ENCODE measurements at regions not wholly inside any gene's neighbourhood (a gene's known extent, or its start where the extent isn't known, plus 50 kb on each side); places are given as distances from the start of the nearest gene placed in this dataset.

GRCh38 chr14:57938533-57938932 lies 72.6 kb upstream of the SLC35F4 start:
- ChIA-PET CTCF (ENCODE audit: low intra/inter-chr PET ratio) (no interaction called here), POLR2A (interaction anchor here (1.2 kb wide), 1 partner anchor 17 kb away, joined by 3 read pairs; no protein-coding TSS in a partner anchor)
- no peak for ATAC-seq
- no peaks in the 10 kb centered on the region for H3K79me2 ChIP-seq (ENCODE audit: control insufficient read depth, insufficient read depth, low read length)
- no peaks in the 10 kb centered on the region for H4K20me1 ChIP-seq (replicated peaks; ENCODE audit: control insufficient read depth, insufficient read depth, low read length)
- in situ Hi-C loops (cut with MboI) = no loop called here
- no peak overlapping the region for H3K4me3 ChIP-seq
- H3K4me1 ChIP-seq (replicated peaks in 1 of 2; ENCODE audit: control insufficient read depth in 2 of 2, insufficient read depth in 2 of 2, low read length in 2 of 2) = no peaks in the 10 kb centered on the region
- H3K36me3 ChIP-seq (ENCODE audit: control insufficient read depth, insufficient read depth, low read length) = no peaks in the 10 kb centered on the region
- H3K27ac ChIP-seq (ENCODE audit: extremely low read depth, low read depth, low read length) = no peak overlapping the region
- no peaks in the 10 kb centered on the region for H3K9me3 ChIP-seq (replicated peaks; ENCODE audit: control insufficient read depth, insufficient read depth, low read depth, low read length)
- no peaks in the 10 kb centered on the region for H3K27me3 ChIP-seq (ENCODE audit: control insufficient read depth in 2 of 2, insufficient read depth in 2 of 2, low read length in 2 of 2)
- H3K9me1 ChIP-seq (ENCODE audit: control insufficient read depth, insufficient read depth, low read length) = no peaks in the 10 kb centered on the region
- H2AFZ ChIP-seq (ENCODE audit: low read depth, low read length) = no peak overlapping the region
- no peak for FAIRE-seq
- BruUV-seq (replicated peaks) = no TSS peak
- no peak overlapping the region for H3K9ac ChIP-seq (ENCODE audit: insufficient read depth in 1 of 2, low read depth in 2 of 2, low read length in 2 of 2)
- TF ChIP-seq KDM4B (IDR thresholded peaks at IDR 0.05; ENCODE audit: borderline replicate concordance in 2 of 2, low read depth in 1 of 2) = no peak
- 0% methylated on average over 4 of the region's 4 CpGs for WGBS (ENCODE audit: insufficient coverage, low coverage, missing lambda C conversion rate)
- no peak for DNase-seq (ENCODE audit: extremely low read depth in 1 of 4, low spot score in 3 of 4)
- no peak overlapping the region for H3K4me2 ChIP-seq (ENCODE audit: insufficient read depth, low read length)
- intact Hi-C loops (cut with micrococcal nuclease) = no loop called here

GRCh38 chr14:57937676-57938075 lies 71.8 kb upstream of the SLC35F4 start:
- no peak overlapping the region for H3K9ac ChIP-seq (ENCODE audit: insufficient read depth in 1 of 2, low read depth in 2 of 2, low read length in 2 of 2)
- no peak overlapping the region for H3K4me3 ChIP-seq
- ATAC-seq = no peak
- no peak overlapping the region for H3K27ac ChIP-seq (ENCODE audit: extremely low read depth, low read depth, low read length)
- no peaks in the 10 kb centered on the region for H4K20me1 ChIP-seq (replicated peaks; ENCODE audit: control insufficient read depth, insufficient read depth, low read length)
- FAIRE-seq = no peak
- in situ Hi-C loops (cut with MboI) = no loop called here
- 0% methylated on average over 4 of the region's 4 CpGs for WGBS (ENCODE audit: insufficient coverage, low coverage, missing lambda C conversion rate)
- no peaks in the 10 kb centered on the region for H3K27me3 ChIP-seq (ENCODE audit: control insufficient read depth in 2 of 2, insufficient read depth in 2 of 2, low read length in 2 of 2)
- no peaks in the 10 kb centered on the region for H3K79me2 ChIP-seq (ENCODE audit: control insufficient read depth, insufficient read depth, low read length)
- no peak for DNase-seq (ENCODE audit: extremely low read depth in 1 of 4, low spot score in 3 of 4)
- H2AFZ ChIP-seq (ENCODE audit: low read depth, low read length) = no peak overlapping the region
- H3K4me2 ChIP-seq (ENCODE audit: insufficient read depth, low read length) = no peak overlapping the region
- ChIA-PET CTCF (ENCODE audit: low intra/inter-chr PET ratio) (no interaction called here), POLR2A (interaction anchor here (0.5 to 1.2 kb wide), 3 partner anchors 14 to 613 kb away, joined by 3 to 4 read pairs (median 3); no protein-coding TSS in a partner anchor)
- no peaks in the 10 kb centered on the region for H3K9me3 ChIP-seq (replicated peaks; ENCODE audit: control insufficient read depth, insufficient read depth, low read depth, low read length)
- no TSS peak for BruUV-seq (replicated peaks)
- H3K9me1 ChIP-seq (ENCODE audit: control insufficient read depth, insufficient read depth, low read length) = no peaks in the 10 kb centered on the region
- no peaks in the 10 kb centered on the region for H3K4me1 ChIP-seq (replicated peaks in 1 of 2; ENCODE audit: control insufficient read depth in 2 of 2, insufficient read depth in 2 of 2, low read length in 2 of 2)
- intact Hi-C loops (cut with micrococcal nuclease) = no loop called here
- H3K36me3 ChIP-seq (ENCODE audit: control insufficient read depth, insufficient read depth, low read length) = no peaks in the 10 kb centered on the region
- TF ChIP-seq ZNF586 (CRISPR knock-in tag; conservative IDR thresholded peaks at IDR 0.05) (no peak), THRA (IDR thresholded peaks at IDR 0.05) (no peak), U2AF2 (optimal IDR thresholded peaks at IDR 0.05; ENCODE audit: low read depth, low read length) (no peak), MCM2 (IDR thresholded peaks at IDR 0.05; ENCODE audit: low read depth) (no peak), NCOA4 (IDR thresholded peaks at IDR 0.05; ENCODE audit: partially characterized antibody) (no peak), SNIP1 (IDR thresholded peaks at IDR 0.05; ENCODE audit: low read depth) (no peak), ETV6 (IDR thresholded peaks at IDR 0.05; ENCODE audit: borderline replicate concordance in 1 of 2, low read depth in 2 of 2, low read length in 1 of 2) (no peak), ETV6 (CRISPR knock-in tag; IDR thresholded peaks at IDR 0.05; ENCODE audit: borderline replicate concordance) (no peak), GABPA (tag; conservative IDR thresholded peaks at IDR 0.05; ENCODE audit: low read depth) (no peak), SIN3B (IDR thresholded peaks at IDR 0.05; ENCODE audit: low read depth) (no peak), THRAP3 (IDR thresholded peaks at IDR 0.05; ENCODE audit: borderline replicate concordance) (no peak), NFIX (CRISPR knock-in tag; IDR thresholded peaks at IDR 0.05; ENCODE audit: low read depth) (no peak)
- TF ChIP-seq, protein P1, sequence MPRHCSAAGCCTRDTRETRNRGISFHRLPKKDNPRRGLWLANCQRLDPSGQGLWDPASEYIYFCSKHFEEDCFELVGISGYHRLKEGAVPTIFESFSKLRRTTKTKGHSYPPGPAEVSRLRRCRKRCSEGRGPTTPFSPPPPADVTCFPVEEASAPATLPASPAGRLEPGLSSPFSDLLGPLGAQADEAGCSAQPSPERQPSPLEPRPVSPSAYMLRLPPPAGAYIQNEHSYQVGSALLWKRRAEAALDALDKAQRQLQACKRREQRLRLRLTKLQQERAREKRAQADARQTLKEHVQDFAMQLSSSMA (CRISPR knock-in tag; IDR thresholded peaks at IDR 0.05) = no peak
- TF ChIP-seq, protein P2, sequence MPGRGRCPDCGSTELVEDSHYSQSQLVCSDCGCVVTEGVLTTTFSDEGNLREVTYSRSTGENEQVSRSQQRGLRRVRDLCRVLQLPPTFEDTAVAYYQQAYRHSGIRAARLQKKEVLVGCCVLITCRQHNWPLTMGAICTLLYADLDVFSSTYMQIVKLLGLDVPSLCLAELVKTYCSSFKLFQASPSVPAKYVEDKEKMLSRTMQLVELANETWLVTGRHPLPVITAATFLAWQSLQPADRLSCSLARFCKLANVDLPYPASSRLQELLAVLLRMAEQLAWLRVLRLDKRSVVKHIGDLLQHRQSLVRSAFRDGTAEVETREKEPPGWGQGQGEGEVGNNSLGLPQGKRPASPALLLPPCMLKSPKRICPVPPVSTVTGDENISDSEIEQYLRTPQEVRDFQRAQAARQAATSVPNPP (IDR thresholded peaks at IDR 0.05; ENCODE audit: borderline replicate concordance, insufficient read depth, insufficient read length) = no peak

Measured in K562 (cell line).